ENCODE measurements at regions not wholly inside any gene's neighbourhood (a gene's known extent, or its start where the extent isn't known, plus 50 kb on each side); places are given as distances from the start of the nearest gene placed in this dataset.
"Not testable (repeated sequence)": the region's sequence is repeated elsewhere in the genome, so short reads cannot be mapped to it uniquely, and the experiment has no call there.

DNA sequence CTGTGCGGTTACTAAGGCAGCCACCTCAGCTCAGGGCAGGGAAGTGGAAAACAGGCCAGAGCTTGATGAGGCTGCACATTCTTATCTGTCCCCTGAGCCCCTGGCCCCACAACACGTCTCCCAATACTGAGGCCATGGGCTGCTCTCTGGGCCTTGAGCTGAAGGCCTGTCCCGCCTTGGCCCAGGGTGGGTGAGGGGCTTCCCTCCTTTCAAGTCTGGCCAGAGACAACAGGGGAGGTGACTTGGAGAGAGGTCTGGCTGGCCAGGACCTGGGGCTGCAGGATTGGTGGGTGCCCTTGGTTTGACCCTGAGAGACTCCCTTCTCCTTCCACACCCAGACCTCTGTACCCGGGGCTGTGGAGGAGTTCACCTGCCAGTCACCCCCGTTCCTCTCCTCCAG is 563.8 kb downstream of the PTPRU start:
- DNase-seq = no peak

- DNase-seq = no peak
These were observed 562.6 kb downstream of the PTPRU start for GRCh38 chr1:29798699-29799566.

- not testable (repeated sequence) for DNase-seq
These were observed 560.8 kb downstream of the PTPRU start for GRCh38 chr1:29797125-29797524.

GRCh38 chr1:29795965-29796364 is 559.6 kb downstream of the PTPRU start:
- not testable (repeated sequence) for DNase-seq

DNA sequence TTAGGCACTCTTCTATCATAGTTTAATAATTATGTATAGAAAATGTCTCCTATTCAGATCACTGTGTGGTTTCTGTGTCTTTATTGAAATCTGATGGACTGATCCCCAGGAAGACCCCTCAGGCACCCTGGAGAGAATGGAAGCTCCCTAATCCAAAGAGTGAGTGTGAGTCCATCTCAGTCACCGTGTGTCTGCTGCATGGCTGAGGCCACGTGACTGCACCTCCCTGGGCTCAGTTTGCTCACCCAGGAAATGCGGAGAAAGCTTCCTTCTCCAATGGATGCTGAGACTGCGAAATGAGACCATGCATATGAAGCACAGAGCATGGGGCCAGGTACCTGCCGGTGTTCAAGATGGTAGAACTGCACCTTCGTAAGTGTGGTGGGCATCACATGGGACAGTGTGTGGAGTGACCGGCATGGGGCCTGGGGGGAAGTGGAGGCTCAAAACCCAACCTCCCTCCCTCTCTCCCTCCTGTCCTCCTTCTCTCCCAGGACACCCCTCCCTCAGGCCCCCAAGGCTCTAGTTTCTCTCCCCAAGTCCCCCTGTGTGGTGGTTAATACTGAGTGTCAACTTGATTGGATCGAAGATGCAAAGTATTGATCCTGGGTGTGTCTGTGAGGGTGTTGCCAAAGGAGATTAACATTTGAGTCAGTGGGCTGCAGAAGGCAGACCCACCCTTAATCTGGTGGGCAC is 557.5 kb downstream of the PTPRU start:
- no peak for DNase-seq

DNA sequence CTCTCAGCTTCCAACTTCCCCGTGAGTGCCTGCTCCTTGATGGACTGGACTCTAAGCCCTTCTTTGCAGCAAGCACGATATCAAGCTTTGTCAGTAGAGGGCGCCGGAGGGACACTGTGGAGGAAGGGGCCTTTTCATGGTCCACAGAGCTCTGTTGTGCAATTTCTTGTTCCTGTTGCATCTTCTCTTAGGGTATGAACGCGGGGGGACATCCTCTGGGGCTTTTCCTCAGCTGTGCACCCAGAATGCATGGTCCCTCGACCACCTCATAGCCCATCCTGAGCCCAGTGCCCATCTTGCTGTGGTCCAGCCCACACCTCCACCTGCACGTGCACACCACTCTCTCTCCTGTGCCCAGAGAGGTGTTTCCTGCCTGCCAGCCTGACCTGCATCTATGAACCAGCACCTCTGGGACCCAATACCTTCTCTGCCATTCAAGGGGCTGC is 556.8 kb downstream of the PTPRU start:
- peak; percentile 78 for DNase-seq

DNA sequence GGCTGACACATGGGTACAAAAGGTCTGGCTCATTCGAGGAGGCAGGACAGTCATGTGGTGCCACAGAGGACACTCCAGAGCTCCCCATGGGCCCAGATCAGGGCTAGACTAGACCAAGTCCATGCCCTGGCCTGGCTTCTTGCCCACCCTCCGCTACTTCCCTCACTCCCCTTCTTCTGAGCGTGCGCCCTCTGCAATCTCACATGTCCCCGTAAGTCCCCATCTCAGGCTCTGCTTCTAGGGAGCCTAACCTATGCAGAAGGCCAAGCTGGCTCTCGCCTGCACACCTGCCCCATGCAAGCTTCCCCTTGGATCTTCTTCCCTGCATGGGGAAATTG is 553.6 kb downstream of the PTPRU start:
- DNase-seq = no peak

GRCh38 chr1:29789221-29789909 is 553.0 kb downstream of the PTPRU start:
- no peak for DNase-seq

DNA sequence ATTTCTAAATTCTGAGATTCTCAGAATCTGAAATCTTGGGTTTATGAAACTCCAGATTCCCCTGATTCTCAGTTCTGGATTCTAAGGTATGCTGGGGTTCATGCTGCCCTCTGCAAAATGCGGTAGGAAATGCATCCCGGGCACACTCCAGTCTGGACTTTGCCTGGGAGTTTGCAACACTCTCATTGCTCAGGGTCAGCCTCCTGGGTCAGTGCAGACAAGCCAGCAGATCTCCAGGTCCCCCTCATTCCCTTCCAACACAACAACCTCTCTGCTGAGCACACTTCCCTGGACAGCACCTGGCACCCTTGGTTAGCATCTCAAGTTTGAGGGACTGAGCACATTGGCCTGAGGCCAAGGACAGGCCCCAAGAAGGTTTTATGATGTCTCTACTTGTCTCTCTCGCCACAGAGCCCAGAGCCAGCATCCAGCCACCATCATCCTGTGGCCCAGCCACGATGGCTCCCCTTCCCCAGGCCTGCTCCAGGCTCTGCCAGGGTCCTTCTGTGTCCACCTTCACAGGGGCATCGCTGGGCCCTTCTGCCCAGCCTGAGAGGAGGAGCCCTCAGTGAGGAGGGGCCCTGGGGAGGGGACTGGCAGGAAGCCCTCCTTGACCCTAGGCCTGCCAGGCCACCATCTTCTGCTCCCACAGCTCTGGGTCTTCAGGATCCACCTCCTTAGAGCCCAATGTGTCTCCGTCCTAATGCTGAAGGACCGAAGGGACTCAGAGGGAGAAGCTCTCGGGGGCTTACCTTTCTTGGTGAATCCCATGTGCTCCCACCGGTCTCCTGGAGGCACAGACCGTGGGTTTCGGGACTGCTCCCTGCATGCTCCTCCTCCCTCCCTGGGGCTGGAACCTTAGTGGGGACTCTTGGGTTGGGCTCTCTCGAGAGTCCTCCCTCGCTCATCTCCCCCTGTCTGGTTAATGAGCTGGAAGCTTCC is 550.7 kb downstream of the PTPRU start:
- DNase-seq = no peak

- DNase-seq = no peak
These were observed 549.9 kb downstream of the PTPRU start for GRCh38 chr1:29786195-29786594.

GRCh38 chr1:29785554-29785953 is 549.2 kb downstream of the PTPRU start:
- no peak for DNase-seq

GRCh38 chr1:29785137-29785527 is 548.8 kb downstream of the PTPRU start:
- no peak for DNase-seq

GRCh38 chr1:29784276-29785136 is 548.2 kb downstream of the PTPRU start:
- DNase-seq = no peak

DNA sequence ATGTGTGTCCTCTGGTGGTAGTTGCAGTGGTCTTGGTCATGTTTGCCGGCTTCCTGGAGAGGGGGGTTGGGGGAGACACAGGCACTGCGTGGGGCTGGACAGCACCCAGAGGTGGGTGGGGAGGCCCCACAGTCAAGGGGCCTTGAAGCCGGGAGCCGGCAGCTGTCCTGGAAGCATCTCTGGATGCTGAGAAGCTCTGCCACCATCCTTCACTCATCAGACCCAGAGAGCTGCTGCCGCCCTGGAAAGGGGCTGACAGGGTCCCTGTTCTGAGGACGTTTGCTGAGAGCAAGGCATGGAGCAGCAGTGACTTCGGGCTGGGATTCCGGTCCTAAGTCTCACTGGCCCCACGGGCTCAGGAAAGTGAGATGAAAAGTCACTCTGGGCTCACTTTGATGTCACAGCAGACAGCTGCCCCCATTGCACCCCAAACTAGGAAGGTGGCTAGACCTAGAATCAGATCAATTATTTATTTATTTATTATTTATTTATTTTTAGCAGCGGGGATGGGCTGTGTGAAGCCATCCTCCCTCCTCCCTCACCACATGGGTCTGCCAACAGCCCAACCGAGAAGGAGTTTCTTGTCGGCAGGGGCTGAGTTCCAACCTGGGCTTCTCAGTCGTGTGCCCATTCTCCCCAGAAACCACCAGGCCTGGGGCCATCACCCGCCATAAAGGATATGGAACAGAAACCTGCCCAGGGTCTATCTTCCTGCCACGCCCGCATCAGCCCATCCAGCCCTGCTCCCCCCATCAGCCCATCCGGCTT is 547.4 kb downstream of the PTPRU start:
- no peak for DNase-seq

GRCh38 chr1:29782846-29783507 is 546.7 kb downstream of the PTPRU start:
- no peak for DNase-seq

DNA sequence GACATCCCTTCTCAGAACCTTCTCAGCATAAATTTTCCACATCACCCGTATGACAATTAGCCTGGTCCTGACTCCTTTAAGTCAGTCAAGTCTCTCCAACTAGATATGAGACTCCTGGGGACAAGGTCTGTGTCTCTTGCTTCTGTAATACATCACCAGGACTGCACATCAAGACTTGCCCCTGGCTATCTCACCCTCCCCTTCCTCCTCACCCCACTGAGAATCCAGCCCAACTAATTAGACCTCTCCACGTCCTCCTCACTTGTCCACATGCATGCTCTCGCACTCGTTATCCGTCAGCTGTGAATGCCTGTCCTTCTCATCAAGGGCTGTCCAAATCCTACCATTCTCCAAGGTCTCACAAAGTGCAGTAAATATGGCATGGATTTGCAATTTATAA is 542.8 kb downstream of the PTPRU start:
- no peak for DNase-seq

DNA sequence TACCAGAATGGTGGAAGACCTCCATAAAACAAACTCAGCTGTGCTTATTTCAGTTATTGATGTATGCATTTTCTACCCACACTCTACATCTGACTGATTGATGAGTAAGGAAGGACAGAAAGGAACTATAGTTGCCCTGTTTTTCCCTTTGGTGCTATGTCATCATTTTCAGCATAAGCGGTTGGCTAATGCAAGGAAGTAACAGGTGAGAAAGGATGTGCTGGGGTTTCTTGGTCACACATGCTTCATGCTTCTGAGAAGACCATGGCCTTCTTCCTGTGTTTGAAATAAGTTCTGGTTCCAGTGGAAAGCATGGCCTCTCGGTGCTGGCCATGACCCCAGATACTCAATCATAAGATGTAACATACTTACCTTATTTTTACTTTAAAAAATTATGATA is 541.2 kb downstream of the PTPRU start:
- no peak for DNase-seq

- no peak for DNase-seq
These were observed 538.0 kb downstream of the PTPRU start for GRCh38 chr1:29774355-29774754.

- DNase-seq = no peak
These were observed 536.3 kb downstream of the PTPRU start for GRCh38 chr1:29772584-29773100.
